Suprapubic skin (tissue), 4 donors: ENCODE measurements at regions not wholly inside any gene's neighbourhood (a gene's known extent, or its start where the extent isn't known, plus 50 kb on each side); places are given as distances from the start of the nearest gene placed in this dataset.
"Not testable (repeated sequence)": the region's sequence is repeated elsewhere in the genome, so short reads cannot be mapped to it uniquely, and the experiment has no call there.

Experiments
- CTCF ChIP-seq, 2 donors: fragments of 200-600 bp in 1 of 2; fragments of 450-650 bp in 1 of 2; sonication (generic) in 1 of 2; IDR thresholded peaks; one replicate each; pipeline ENCODE4 v1.5.1; 2016 to 2019; ENCODE audit warnings: antibody characterized with exemption in 2 of 2, mild to moderate bottlenecking in 1 of 2, moderate library complexity in 1 of 2
- EP300 ChIP-seq: sonication (generic); formaldehyde crosslinking; IDR thresholded peaks from one replicate; pipeline ENCODE4 v1.6.1; 2017; ENCODE audit warnings: antibody characterized with exemption
- POLR2A ChIP-seq, 2 donors: fragments of 450-650 bp; IDR thresholded peaks; one replicate each; pipeline ENCODE4 v1.6.1; 2017; ENCODE audit warnings: antibody characterized with exemption in 2 of 2, mild to moderate bottlenecking in 2 of 2, moderate library complexity in 2 of 2
- POLR2AphosphoS5 ChIP-seq, 3 donors: sonication (generic); formaldehyde crosslinking; IDR thresholded peaks; one replicate each; pipeline ENCODE4 v1.6.1; 2017; ENCODE audit warnings: antibody characterized with exemption in 3 of 3

- not testable (repeated sequence) for TF ChIP-seq CTCF (IDR thresholded peaks at IDR 0.05); EP300; POLR2A (IDR thresholded peaks at IDR 0.05); POLR2AphosphoS5 (IDR thresholded peaks at IDR 0.05)
These were observed 204.8 kb downstream of the HIBADH start for GRCh38 chr7:27457603-27458565.
